GM12872 (cell line): ENCODE measurements at regions not wholly inside any gene's neighbourhood (a gene's known extent, or its start where the extent isn't known, plus 50 kb on each side); places are given as distances from the start of the nearest gene placed in this dataset.

Experiments used
- CTCF ChIP-seq: IDR thresholded peaks from 3 replicates; pipeline ENCODE4 v1.5.1; 2011; ENCODE audit warnings: low read depth, mild to moderate bottlenecking, low read length, moderate library complexity; ENCODE audit not compliant: insufficient read depth

GRCh38 chr6:134400941-134401340 is 83.0 kb upstream of the SGK1 start:
- TF ChIP-seq CTCF: no peak

DNA sequence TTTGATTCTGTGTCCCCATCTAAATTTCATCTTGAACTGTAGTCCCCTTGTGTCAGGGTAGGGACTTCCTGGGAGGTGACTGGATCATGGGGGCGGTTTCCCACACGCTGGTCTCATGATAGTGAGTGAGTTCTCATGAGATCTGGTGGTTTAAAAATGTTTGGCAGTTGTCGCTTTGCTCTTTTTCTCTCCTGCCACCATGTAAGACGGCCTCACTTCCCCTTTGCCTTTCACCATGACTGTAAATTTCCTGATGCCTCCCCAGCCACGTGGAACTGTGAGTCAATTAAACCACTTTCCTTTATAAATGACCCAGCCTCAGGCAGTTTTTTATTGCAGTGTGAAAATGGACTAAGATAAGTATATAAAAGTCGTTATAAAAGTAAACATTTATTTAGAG is 80.5 kb upstream of the SGK1 start:
- no peak for TF ChIP-seq CTCF

GRCh38 chr6:134397676-134398075 is 79.8 kb upstream of the SGK1 start:
- TF ChIP-seq CTCF: no peak

- TF ChIP-seq CTCF: no peak
Measured at GRCh38 chr6:134394905-134395304, 77.0 kb upstream of the SGK1 start.

DNA sequence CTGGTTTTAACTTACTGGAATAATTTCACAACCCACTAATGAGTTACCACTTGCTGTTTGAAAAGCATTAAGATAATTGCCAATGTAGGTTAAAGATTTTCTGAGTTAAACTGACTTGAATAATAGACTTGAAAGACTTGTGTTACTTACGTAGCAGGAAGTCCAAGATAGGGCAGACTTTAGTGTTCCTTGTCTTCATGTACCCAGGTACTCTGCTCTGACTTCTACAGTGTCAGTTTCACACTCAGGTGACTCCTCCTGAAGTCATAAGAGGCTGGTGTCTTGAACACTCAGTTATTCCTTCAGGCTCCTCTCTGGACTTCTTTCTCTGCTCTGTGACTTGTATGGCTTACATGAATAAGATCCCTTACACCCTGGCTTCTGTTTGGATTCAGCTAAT is 76.3 kb upstream of the SGK1 start:
- TF ChIP-seq CTCF: no peak

- TF ChIP-seq CTCF: no peak
Measured at GRCh38 chr6:134391205-134391604, 73.3 kb upstream of the SGK1 start.

- TF ChIP-seq CTCF: no peak
Measured at GRCh38 chr6:134389658-134390057, 71.7 kb upstream of the SGK1 start.

- TF ChIP-seq CTCF: no peak
Measured at GRCh38 chr6:134389129-134389528, 71.2 kb upstream of the SGK1 start.
